Liver (tissue), 7 donors: ENCODE measurements at regions not wholly inside any gene's neighbourhood (a gene's known extent, or its start where the extent isn't known, plus 50 kb on each side); places are given as distances from the start of the nearest gene placed in this dataset.

Source experiments
- DNase-seq: peaks from one replicate; pipeline ENCODE4 v3.0.0-alpha.2; 2017; ENCODE audit warnings: low spot score
- H3K27ac ChIP-seq, 2 donors: one replicate each; pipeline ENCODE4 v1.7.0; 2013; ENCODE audit warnings: inconsistent platforms in 2 of 2, low read length in 2 of 2, control low read depth in 1 of 2, low read depth in 1 of 2, mild to moderate bottlenecking in 1 of 2
- H3K27me3 ChIP-seq, 4 donors: one replicate each; pipeline versions ENCODE4 v1.6.1 to v1.7.0; 2013; ENCODE audit warnings: low read length in 3 of 4, inconsistent platforms in 1 of 4, mild to moderate bottlenecking in 1 of 4, moderate library complexity in 1 of 4; ENCODE audit not compliant: control insufficient read depth in 4 of 4, insufficient read depth in 4 of 4
- H3K36me3 ChIP-seq, 4 donors: one replicate each; pipeline versions ENCODE4 v1.6.1 to v1.7.0; 2013; ENCODE audit warnings: low read length in 3 of 4, mild to moderate bottlenecking in 3 of 4, low read depth in 1 of 4, moderate library complexity in 1 of 4; ENCODE audit not compliant: control insufficient read depth in 4 of 4, insufficient read depth in 3 of 4
- H3K4me1 ChIP-seq, 4 donors: one replicate each; pipeline versions ENCODE4 v1.6.1 to v1.7.0; 2013; ENCODE audit warnings: low read length in 3 of 4, mild to moderate bottlenecking in 3 of 4, moderate library complexity in 1 of 4; ENCODE audit not compliant: control insufficient read depth in 4 of 4, insufficient read depth in 4 of 4
- H3K4me3 ChIP-seq, 3 donors: one replicate each; pipeline versions ENCODE4 v1.6.1 to v1.7.0; 2013; ENCODE audit warnings: low read length in 3 of 3, control low read depth in 1 of 3, low read depth in 1 of 3, mild to moderate bottlenecking in 1 of 3
- H3K9ac ChIP-seq, 2 donors: one replicate each; pipeline ENCODE4 v1.7.0; 2013; ENCODE audit warnings: low read length in 2 of 2, mild to moderate bottlenecking in 2 of 2, moderate library complexity in 2 of 2, control low read depth in 1 of 2, low read depth in 1 of 2
- H3K9me3 ChIP-seq, 4 donors: one replicate each; pipeline versions ENCODE4 v1.6.1 to v1.7.0; 2013; ENCODE audit warnings: low read length in 3 of 4; ENCODE audit not compliant: control insufficient read depth in 4 of 4
- EGR1 ChIP-seq, 2 donors: IDR thresholded peaks; 2 replicates each; pipeline ENCODE4 v1.6.1; 2016 to 2018; ENCODE audit warnings: antibody characterized with exemption in 2 of 2, low read depth in 2 of 2
- FOXA2 ChIP-seq: IDR thresholded peaks from 2 replicates; pipeline ENCODE4 v1.6.1; 2016; ENCODE audit warnings: antibody characterized with exemption
- HNF4G ChIP-seq: IDR thresholded peaks from 2 replicates; pipeline ENCODE4 v1.6.1; 2016; ENCODE audit warnings: antibody characterized with exemption
- NR2F2 ChIP-seq: IDR thresholded peaks from 2 replicates; pipeline ENCODE4 v1.6.1; 2016; ENCODE audit warnings: antibody characterized with exemption
- RAD21 ChIP-seq, 2 donors: IDR thresholded peaks; 2 replicates each; pipeline ENCODE4 v1.6.1; 2016; ENCODE audit warnings: antibody characterized with exemption in 2 of 2, mild to moderate bottlenecking in 2 of 2
- RXRA ChIP-seq, 2 donors: IDR thresholded peaks; 2 replicates each; pipeline ENCODE4 v1.6.1; 2017 to 2018; ENCODE audit warnings: antibody characterized with exemption in 2 of 2, mild to moderate bottlenecking in 1 of 2
- YY1 ChIP-seq: IDR thresholded peaks from 2 replicates; pipeline ENCODE4 v1.6.1; 2016; ENCODE audit warnings: antibody characterized with exemption, mild to moderate bottlenecking
- WGBS: extraction: QIAGEN DNeasy Blood & Tissue Kit; methylation state at CpG from one replicate; pipeline ENCODE4 v1.1.7; 2013; 5-methylcytosine and 5-hydroxymethylcytosine counted together
- TF ChIP-seq, protein P1 (sequence below): IDR thresholded peaks from 2 replicates; pipeline ENCODE4 v1.6.1; 2016; ENCODE audit warnings: antibody characterized with exemption
- TF ChIP-seq, protein P2 (sequence below): IDR thresholded peaks from 2 replicates; pipeline ENCODE4 v1.6.1; 2016; ENCODE audit warnings: antibody characterized with exemption, mild to moderate bottlenecking
- donor health status: healthy.
- donor health status: healthy.
- donor health status: healthy.
- donor health status: healthy.

DNA sequence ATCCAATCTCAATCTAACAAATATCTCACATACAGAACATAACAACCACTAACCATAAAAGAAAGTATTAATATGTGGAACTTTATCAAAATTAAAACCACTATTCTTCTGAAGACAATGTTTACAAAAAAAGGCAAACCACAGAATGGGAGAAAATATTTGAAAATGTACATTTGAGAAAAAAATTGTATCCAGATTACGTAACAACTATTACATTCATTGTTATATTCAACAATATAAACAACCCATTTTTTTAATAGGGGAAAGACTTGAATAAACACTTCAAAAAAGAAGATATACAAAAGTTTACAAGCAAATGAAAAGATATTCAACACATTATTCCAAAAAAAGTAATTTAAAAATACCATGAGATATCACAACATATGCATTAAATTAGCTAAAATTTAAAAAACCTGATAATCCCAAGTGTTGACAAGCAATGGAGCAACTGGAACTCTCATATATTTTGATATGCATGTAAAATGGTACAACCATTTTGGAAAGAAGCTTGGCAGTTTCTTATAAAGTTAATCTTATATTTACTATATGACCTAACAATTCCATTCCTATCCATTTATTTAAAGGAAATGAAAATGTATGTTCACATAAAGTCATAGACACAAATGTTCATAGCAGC, 124.3 kb upstream of the CDYL start:
- Histone ChIP-seq H3K9ac (no peak overlapping the region), H3K4me1 (peaks cover 0 to 9% (median 1%) of the 10 kb centered on the region in 4 donors)
- WGBS = 77% methylated on average over 1 of the region's 1 CpG

DNA sequence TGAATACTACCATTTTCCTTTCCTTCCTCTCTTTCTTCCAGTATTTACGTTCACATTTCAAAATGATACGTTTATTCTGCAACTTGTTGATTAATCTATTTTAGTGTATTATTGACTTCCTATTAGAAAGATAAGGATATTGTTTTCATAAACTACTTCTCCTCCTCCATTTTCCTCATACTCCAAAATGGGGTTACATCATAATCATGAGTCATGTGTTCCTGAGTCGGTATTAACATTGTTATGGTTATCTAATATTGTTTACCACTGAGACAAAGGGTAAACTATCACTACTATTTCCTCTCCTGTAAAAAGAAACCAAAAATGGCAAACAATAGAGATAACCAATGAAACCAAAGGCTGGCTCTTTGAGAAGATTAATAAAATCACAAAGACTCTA, 126.5 kb upstream of the CDYL start:
- Histone ChIP-seq H3K27me3 (peaks cover 0 to 4% (median 0%) of the 10 kb centered on the region in 4 donors), H3K9me3 (peaks cover 0 to 5% (median 0%) of the 10 kb centered on the region in 4 donors), H3K36me3 (no peaks in the 10 kb centered on the region), H3K9ac (no peak overlapping the region), H3K4me3 (no peak overlapping the region), H3K27ac (no peak overlapping the region), H3K4me1 (peaks cover 0 to 9% (median 1%) of the 10 kb centered on the region in 4 donors)
- WGBS = 59% methylated on average over 3 of the region's 3 CpGs
- DNase-seq = no peak
- TF ChIP-seq, protein P1, sequence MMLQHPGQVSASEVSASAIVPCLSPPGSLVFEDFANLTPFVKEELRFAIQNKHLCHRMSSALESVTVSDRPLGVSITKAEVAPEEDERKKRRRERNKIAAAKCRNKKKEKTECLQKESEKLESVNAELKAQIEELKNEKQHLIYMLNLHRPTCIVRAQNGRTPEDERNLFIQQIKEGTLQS = no peak
- TF ChIP-seq YY1 = no peak
- no peak for TF ChIP-seq EGR1 (IDR thresholded peaks at IDR 0.05; ENCODE audit: low read depth in 2 of 2)
- TF ChIP-seq RAD21 (IDR thresholded peaks at IDR 0.05) = no peak
- TF ChIP-seq, protein P2, sequence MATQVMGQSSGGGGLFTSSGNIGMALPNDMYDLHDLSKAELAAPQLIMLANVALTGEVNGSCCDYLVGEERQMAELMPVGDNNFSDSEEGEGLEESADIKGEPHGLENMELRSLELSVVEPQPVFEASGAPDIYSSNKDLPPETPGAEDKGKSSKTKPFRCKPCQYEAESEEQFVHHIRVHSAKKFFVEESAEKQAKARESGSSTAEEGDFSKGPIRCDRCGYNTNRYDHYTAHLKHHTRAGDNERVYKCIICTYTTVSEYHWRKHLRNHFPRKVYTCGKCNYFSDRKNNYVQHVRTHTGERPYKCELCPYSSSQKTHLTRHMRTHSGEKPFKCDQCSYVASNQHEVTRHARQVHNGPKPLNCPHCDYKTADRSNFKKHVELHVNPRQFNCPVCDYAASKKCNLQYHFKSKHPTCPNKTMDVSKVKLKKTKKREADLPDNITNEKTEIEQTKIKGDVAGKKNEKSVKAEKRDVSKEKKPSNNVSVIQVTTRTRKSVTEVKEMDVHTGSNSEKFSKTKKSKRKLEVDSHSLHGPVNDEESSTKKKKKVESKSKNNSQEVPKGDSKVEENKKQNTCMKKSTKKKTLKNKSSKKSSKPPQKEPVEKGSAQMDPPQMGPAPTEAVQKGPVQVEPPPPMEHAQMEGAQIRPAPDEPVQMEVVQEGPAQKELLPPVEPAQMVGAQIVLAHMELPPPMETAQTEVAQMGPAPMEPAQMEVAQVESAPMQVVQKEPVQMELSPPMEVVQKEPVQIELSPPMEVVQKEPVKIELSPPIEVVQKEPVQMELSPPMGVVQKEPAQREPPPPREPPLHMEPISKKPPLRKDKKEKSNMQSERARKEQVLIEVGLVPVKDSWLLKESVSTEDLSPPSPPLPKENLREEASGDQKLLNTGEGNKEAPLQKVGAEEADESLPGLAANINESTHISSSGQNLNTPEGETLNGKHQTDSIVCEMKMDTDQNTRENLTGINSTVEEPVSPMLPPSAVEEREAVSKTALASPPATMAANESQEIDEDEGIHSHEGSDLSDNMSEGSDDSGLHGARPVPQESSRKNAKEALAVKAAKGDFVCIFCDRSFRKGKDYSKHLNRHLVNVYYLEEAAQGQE = no peak

More for the DNA sequence above, 124.3 kb upstream of the CDYL start:
- H3K27ac ChIP-seq = no peak overlapping the region
- no peak overlapping the region for H3K4me3 ChIP-seq
- H3K27me3 ChIP-seq = peaks cover 0 to 4% (median 0%) of the 10 kb centered on the region in 4 donors
- peaks cover 0 to 5% (median 0%) of the 10 kb centered on the region in 4 donors for H3K9me3 ChIP-seq
- no peaks in the 10 kb centered on the region for H3K36me3 ChIP-seq
- TF ChIP-seq RAD21 (IDR thresholded peaks at IDR 0.05) = no peak
- no peak for TF ChIP-seq FOXA2
- TF ChIP-seq HNF4G = no peak
- TF ChIP-seq, protein P2 = no peak
- no peak for TF ChIP-seq NR2F2
- no peak for TF ChIP-seq RXRA (IDR thresholded peaks at IDR 0.05)
- no peak for DNase-seq
